Stomach (tissue), 4 donors: ENCODE measurements at regions not wholly inside any gene's neighbourhood (a gene's known extent, or its start where the extent isn't known, plus 50 kb on each side); places are given as distances from the start of the nearest gene placed in this dataset.

Experiments
- EP300 ChIP-seq: sonication (generic); formaldehyde crosslinking; IDR thresholded peaks from one replicate; pipeline ENCODE4 v1.6.1; 2017; ENCODE audit warnings: antibody characterized with exemption
- POLR2A ChIP-seq, 4 donors: fragments of 450-650 bp; IDR thresholded peaks; one replicate each; pipeline ENCODE4 v1.6.1; 2016; ENCODE audit warnings: antibody characterized with exemption in 4 of 4, control low read depth in 2 of 4, mild to moderate bottlenecking in 1 of 4, moderate library complexity in 1 of 4
- POLR2AphosphoS5 ChIP-seq, 3 donors: sonication (generic); formaldehyde crosslinking; IDR thresholded peaks; one replicate each; pipeline ENCODE4 v1.6.1; 2016; ENCODE audit warnings: antibody characterized with exemption in 3 of 3
- TF ChIP-seq, protein P1 (sequence below), 7 experiments: fragments of 450-650 bp in 4 of 7; fragments of 200-600 bp in 3 of 7; sonication (generic) in 3 of 7; IDR thresholded peaks; one replicate each; pipeline ENCODE4 v1.5.1; 2016 to 2019; ENCODE audit warnings: antibody characterized with exemption in 7 of 7, control low read depth in 2 of 7, mild to moderate bottlenecking in 1 of 7

DNA sequence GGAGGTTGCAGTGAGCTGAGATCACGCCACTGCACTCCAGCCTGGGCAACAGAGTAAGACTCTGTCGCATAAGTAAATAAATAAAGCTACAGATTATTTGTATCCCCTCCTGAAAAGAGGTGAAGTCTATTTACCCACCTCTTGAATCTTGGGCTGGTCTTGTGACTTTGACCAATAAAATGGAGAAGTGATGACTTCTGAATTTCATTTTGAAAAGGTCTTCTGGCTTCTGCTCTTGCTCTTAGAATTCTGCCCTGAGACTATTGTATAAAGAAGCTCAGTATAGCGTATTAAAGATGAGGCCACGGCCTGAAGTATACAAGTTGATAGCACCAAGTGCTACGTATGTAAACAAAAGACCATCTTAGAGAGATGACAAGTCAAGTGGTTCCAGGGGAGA is 88.3 kb upstream of the AMN1 start:
- TF ChIP-seq, protein P1, sequence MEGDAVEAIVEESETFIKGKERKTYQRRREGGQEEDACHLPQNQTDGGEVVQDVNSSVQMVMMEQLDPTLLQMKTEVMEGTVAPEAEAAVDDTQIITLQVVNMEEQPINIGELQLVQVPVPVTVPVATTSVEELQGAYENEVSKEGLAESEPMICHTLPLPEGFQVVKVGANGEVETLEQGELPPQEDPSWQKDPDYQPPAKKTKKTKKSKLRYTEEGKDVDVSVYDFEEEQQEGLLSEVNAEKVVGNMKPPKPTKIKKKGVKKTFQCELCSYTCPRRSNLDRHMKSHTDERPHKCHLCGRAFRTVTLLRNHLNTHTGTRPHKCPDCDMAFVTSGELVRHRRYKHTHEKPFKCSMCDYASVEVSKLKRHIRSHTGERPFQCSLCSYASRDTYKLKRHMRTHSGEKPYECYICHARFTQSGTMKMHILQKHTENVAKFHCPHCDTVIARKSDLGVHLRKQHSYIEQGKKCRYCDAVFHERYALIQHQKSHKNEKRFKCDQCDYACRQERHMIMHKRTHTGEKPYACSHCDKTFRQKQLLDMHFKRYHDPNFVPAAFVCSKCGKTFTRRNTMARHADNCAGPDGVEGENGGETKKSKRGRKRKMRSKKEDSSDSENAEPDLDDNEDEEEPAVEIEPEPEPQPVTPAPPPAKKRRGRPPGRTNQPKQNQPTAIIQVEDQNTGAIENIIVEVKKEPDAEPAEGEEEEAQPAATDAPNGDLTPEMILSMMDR (IDR thresholded peaks at IDR 0.05), result no peak
- TF ChIP-seq POLR2A (IDR thresholded peaks at IDR 0.05), result no peak
- no peak for TF ChIP-seq EP300
- TF ChIP-seq POLR2AphosphoS5 (IDR thresholded peaks at IDR 0.05), result no peak
